H7 (cell line): ENCODE measurements at regions not wholly inside any gene's neighbourhood (a gene's known extent, or its start where the extent isn't known, plus 50 kb on each side); places are given as distances from the start of the nearest gene placed in this dataset.
"Not testable (repeated sequence)": the region's sequence is repeated elsewhere in the genome, so short reads cannot be mapped to it uniquely, and the experiment has no call there.

Source experiments
- DNase-seq: peaks from one replicate; pipeline ENCODE4 v3.0.0; 2012
- H3K27me3 ChIP-seq: 2 replicates; pipeline ENCODE4 v1.6.0; 2011; ENCODE audit warnings: mild to moderate bottlenecking, low read length; ENCODE audit not compliant: control insufficient read depth, insufficient read depth
- H3K36me3 ChIP-seq: replicated peaks from 2 replicates; pipeline ENCODE4 v1.5.1; 2011; ENCODE audit warnings: low read length; ENCODE audit not compliant: control insufficient read depth, insufficient read depth
- H3K4me3 ChIP-seq: 2 replicates; pipeline ENCODE4 v1.5.1; 2011; ENCODE audit warnings: low read depth, mild to moderate bottlenecking, control low read depth, low read length, moderate library complexity; ENCODE audit not compliant: insufficient read depth

DNA sequence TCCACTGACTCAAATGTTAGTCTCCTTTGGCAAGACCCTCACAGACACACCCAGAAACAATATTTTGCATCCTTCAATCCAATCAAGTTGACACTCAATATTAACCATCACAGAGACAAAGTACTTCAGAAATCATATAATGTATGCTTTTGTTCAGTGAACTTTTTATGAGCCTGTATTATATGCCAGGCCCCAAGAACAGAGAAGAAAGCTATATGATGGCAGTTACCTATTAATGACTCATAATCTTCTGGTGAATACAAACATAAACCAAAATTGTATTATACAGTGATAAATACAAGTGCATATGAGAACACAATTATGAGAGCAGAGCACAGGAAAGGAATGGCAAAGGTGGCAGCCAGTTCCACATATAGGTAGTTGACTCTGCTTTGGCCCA, 852.0 kb upstream of the EPHA5 start:
- no peaks in the 10 kb centered on the region for H3K36me3 ChIP-seq
- no peak overlapping the region for H3K4me3 ChIP-seq
- H3K27me3 ChIP-seq, result no peaks in the 10 kb centered on the region
- no peak for DNase-seq

GRCh38 chr4:66516940-66517339, 846.7 kb upstream of the EPHA5 start:
- no peak for DNase-seq
- H3K36me3 ChIP-seq, result no peaks in the 10 kb centered on the region
- H3K27me3 ChIP-seq, result no peaks in the 10 kb centered on the region
- no peak overlapping the region for H3K4me3 ChIP-seq

DNA sequence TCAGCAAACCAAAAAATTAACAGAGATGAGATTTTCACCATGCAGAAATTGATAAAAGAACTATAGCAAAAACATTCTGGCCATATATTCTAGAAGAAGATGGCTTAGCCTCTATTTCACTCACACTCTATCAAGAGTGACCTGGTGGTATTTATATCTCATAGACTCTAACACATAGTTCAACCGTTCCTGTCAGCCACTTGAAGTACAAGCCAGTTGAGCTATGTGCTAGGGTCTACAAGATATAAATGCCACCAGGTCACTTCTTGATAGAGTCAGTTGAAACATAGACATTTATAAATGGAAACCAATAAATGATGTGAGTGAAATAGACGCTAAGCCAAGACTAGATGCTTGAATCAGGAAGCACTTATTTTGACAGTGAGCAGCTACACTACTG, 836.7 kb upstream of the EPHA5 start:
- DNase-seq, result no peak
- no peak overlapping the region for H3K4me3 ChIP-seq
- H3K36me3 ChIP-seq, result no peaks in the 10 kb centered on the region
- no peaks in the 10 kb centered on the region for H3K27me3 ChIP-seq

DNA sequence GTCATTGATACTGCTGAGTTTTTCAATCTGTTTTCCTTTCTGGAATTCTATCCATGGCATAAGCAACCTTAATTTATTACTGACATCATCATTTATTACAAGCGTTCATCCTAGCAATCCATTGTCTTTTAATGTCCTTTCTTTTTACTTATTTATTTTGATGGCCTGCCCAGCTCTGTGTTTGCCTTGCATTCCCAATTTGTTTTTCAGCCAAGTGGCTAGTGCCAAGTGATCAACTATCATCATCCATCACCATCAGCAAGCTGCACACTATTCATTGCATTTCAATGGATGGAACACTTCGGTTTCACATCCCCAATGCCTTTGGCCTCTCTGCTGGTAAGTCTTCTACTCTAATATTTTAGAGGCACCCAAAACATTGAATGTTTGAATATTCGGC, 831.7 kb upstream of the EPHA5 start:
- H3K27me3 ChIP-seq, result no peaks in the 10 kb centered on the region
- DNase-seq, result no peak
- no peaks in the 10 kb centered on the region for H3K36me3 ChIP-seq
- no peak overlapping the region for H3K4me3 ChIP-seq

- Histone ChIP-seq H3K36me3 (no peaks in the 10 kb centered on the region), H3K27me3 (no peaks in the 10 kb centered on the region), H3K4me3 (no peak overlapping the region)
- DNase-seq, result no peak
Measured at GRCh38 chr4:66490729-66491128, 820.4 kb upstream of the EPHA5 start.

DNA sequence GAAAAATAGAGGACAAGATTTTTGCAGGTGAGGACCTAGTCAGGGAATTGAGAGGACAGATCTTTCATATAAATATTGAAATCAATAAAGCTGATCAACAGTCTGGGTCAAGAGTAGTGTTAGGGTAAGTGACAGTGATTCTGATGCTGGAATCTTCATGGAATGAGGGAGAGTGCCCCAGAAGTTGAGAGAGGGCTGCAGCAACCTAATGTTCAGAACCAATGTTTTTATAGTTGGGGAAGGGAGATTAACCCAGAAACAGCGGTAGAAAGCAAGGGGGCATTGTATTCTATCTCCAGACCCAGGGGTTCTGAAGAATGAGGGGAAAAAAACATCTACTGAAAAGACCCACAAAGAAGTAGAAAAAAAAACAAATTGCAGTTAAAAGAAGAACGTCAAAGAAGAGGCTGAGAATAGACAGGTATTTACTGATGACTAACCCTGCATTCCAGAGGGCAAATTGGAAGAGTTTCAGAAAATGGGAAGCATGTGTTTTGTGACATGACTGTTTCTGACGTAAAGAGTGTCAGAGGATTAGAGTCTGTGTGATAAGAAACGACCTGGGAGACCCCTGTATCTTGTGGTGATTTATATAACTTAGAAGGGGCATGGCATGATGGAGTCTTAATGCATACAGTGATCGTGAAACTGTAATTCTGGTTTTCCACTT, 819.6 kb upstream of the EPHA5 start:
- Histone ChIP-seq H3K4me3 (no peak overlapping the region), H3K36me3 (no peaks in the 10 kb centered on the region), H3K27me3 (no peaks in the 10 kb centered on the region)
- no peak for DNase-seq

- H3K4me3 ChIP-seq, result no peak overlapping the region
- DNase-seq, result no peak
- H3K27me3 ChIP-seq, result no peaks in the 10 kb centered on the region
- H3K36me3 ChIP-seq, result no peaks in the 10 kb centered on the region
Measured at GRCh38 chr4:66489370-66489769, 819.1 kb upstream of the EPHA5 start.

DNA sequence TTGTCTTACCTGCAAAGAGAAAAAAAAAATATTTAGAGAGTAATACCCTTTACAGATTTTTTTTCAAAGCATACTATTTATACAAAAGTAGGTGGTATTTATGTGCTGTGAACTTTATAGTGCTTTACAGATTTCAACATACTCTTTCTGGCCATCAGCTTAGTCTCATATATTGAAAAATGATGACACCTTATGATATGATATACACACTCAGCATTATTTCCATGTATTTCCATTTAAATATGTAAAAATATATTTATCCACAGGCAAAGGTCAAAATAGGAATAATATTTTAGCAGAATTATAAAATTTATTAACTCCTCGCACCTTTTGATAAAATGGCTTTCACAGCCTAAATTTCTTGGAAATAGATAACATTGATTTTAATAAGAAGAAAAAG, 815.8 kb upstream of the EPHA5 start:
- Histone ChIP-seq H3K4me3 (no peak overlapping the region), H3K36me3 (no peaks in the 10 kb centered on the region), H3K27me3 (no peaks in the 10 kb centered on the region)
- no peak for DNase-seq

GRCh38 chr4:66482186-66482585, 811.9 kb upstream of the EPHA5 start:
- Histone ChIP-seq H3K36me3 (no peaks in the 10 kb centered on the region), H3K4me3 (no peak overlapping the region), H3K27me3 (no peaks in the 10 kb centered on the region)
- DNase-seq, result no peak

GRCh38 chr4:66475596-66475995, 805.3 kb upstream of the EPHA5 start:
- DNase-seq, result no peak
- Histone ChIP-seq H3K36me3 (no peaks in the 10 kb centered on the region), H3K27me3 (no peaks in the 10 kb centered on the region), H3K4me3 (no peak overlapping the region)

DNA sequence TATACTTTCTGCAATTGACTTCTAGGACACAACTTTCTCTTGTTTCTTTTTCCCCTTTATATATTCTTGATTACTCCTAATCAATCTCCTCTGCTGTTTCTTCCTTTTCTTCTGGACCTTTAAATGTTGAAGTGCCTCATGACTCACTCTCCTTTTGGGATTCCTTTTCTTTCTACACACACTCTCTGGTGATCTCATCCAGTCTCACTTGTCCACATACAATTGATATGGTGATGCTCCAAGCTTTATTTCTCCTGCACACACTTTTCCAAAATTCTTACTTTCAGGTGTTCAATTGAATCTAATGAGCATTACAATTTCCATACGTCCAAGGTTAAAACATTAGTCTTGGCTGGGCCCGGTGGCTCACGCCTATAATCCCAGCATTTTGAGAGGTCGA, 794.8 kb upstream of the EPHA5 start:
- no peaks in the 10 kb centered on the region for H3K36me3 ChIP-seq
- no peaks in the 10 kb centered on the region for H3K27me3 ChIP-seq
- no peak overlapping the region for H3K4me3 ChIP-seq
- DNase-seq, result no peak

- not testable (repeated sequence) for H3K27me3 ChIP-seq, H3K36me3 ChIP-seq, DNase-seq, H3K4me3 ChIP-seq
Measured at GRCh38 chr4:66462890-66463289, 792.6 kb upstream of the EPHA5 start.

DNA sequence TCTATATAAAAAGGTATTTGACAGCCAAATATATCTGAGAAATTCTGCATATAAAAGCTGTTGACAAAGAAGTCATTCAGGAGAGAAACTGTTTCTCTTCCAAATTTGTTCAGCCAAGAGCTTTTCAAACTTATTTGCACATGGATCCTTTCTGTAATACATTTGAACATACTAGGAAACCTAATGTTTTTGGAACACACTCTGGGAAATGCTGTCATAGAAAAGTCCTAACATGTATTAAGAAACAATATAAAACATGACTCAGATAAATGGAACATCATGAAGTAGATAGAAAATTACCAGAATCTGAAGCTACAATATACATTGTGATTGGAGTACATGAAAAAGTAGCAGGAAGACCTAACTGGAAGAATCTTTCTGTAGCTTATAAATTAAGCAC, 781.5 kb upstream of the EPHA5 start:
- no peak overlapping the region for H3K4me3 ChIP-seq
- DNase-seq, result no peak
- H3K36me3 ChIP-seq, result no peaks in the 10 kb centered on the region
- H3K27me3 ChIP-seq, result no peaks in the 10 kb centered on the region

GRCh38 chr4:66443008-66443407, 772.7 kb upstream of the EPHA5 start:
- H3K4me3 ChIP-seq, result no peak overlapping the region
- no peak for DNase-seq
- H3K27me3 ChIP-seq, result no peaks in the 10 kb centered on the region
- no peaks in the 10 kb centered on the region for H3K36me3 ChIP-seq

DNA sequence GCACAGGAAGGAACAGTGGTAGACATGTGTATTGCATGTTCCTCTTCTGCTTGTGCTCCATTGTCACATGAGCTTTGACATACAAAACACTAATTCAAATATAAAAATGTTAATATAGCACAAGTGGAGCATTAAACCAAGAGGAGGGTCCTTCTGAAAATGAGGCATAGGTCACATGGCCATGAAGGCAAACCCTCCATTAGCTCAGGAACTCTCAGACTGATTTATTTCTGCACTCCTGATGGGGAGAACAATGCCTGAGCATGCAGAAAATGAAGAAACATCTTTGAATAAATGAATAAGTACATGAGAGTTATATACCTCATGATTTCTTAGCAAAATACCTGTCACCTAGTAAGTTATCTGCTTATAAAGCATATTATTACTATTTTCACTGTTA, 769.2 kb upstream of the EPHA5 start:
- Histone ChIP-seq H3K27me3 (no peaks in the 10 kb centered on the region), H3K4me3 (no peak overlapping the region), H3K36me3 (no peaks in the 10 kb centered on the region)
- DNase-seq, result no peak

GRCh38 chr4:66433706-66434105, 763.4 kb upstream of the EPHA5 start:
- H3K4me3 ChIP-seq, result no peak overlapping the region
- DNase-seq, result no peak
- H3K27me3 ChIP-seq, result no peaks in the 10 kb centered on the region
- H3K36me3 ChIP-seq, result no peaks in the 10 kb centered on the region
